ENCODE measurements at regions not wholly inside any gene's neighbourhood (a gene's known extent, or its start where the extent isn't known, plus 50 kb on each side); places are given as distances from the start of the nearest gene placed in this dataset.
"Not testable (repeated sequence)": the region's sequence is repeated elsewhere in the genome, so short reads cannot be mapped to it uniquely, and the experiment has no call there.

DNA sequence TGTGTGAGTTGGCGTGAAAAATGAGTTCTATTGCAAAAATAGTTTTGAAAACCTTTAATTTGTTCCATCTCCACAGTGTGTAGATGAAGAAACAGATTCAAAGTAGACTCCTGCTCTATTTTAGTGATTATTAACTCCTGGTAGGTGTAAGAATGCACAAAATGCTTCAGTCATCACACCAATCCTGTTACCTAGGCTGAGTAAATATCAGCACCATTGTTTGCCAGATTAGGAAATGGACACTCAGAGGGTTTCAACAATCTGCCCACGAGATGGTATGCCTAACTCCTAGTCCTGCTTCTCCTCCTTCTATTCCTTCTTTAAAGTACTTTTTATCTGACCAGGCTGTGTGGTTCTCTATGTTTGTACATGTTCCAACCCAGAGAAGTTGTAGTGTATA is 108.9 kb upstream of the AHI1 start:
- TF ChIP-seq JUNB (IDR thresholded peaks at IDR 0.05), result no peak
- no peak for TF ChIP-seq CTCF (IDR thresholded peaks at IDR 0.05)
- no peak for TF ChIP-seq EHMT2 (IDR thresholded peaks at IDR 0.05; ENCODE audit: low read depth)
- TF ChIP-seq CHD4 (IDR thresholded peaks at IDR 0.05; ENCODE audit: borderline replicate concordance), result no peak
- no peak for TF ChIP-seq EHF (CRISPR knock-in tag; IDR thresholded peaks at IDR 0.05)
- TF ChIP-seq HES2 (IDR thresholded peaks at IDR 0.05), result no peak
- TF ChIP-seq NR3C1 (IDR thresholded peaks at IDR 0.05), result no peak
- TF ChIP-seq MAFK (IDR thresholded peaks at IDR 0.05; ENCODE audit: partially characterized antibody), result no peak
- TF ChIP-seq, protein P1, sequence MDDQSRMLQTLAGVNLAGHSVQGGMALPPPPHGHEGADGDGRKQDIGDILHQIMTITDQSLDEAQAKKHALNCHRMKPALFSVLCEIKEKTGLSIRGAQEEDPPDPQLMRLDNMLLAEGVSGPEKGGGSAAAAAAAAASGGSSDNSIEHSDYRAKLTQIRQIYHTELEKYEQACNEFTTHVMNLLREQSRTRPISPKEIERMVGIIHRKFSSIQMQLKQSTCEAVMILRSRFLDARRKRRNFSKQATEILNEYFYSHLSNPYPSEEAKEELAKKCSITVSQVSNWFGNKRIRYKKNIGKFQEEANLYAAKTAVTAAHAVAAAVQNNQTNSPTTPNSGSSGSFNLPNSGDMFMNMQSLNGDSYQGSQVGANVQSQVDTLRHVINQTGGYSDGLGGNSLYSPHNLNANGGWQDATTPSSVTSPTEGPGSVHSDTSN (IDR thresholded peaks at IDR 0.05), result no peak
- TF ChIP-seq, protein P2, sequence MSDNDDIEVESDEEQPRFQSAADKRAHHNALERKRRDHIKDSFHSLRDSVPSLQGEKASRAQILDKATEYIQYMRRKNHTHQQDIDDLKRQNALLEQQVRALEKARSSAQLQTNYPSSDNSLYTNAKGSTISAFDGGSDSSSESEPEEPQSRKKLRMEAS (IDR thresholded peaks at IDR 0.05), result no peak
- TF ChIP-seq, protein P3, sequence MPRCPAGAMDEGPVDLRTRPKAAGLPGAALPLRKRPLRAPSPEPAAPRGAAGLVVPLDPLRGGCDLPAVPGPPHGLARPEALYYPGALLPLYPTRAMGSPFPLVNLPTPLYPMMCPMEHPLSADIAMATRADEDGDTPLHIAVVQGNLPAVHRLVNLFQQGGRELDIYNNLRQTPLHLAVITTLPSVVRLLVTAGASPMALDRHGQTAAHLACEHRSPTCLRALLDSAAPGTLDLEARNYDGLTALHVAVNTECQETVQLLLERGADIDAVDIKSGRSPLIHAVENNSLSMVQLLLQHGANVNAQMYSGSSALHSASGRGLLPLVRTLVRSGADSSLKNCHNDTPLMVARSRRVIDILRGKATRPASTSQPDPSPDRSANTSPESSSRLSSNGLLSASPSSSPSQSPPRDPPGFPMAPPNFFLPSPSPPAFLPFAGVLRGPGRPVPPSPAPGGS (IDR thresholded peaks at IDR 0.05), result no peak
- no peak for TF ChIP-seq EP300 (IDR thresholded peaks at IDR 0.05)
- no peak for TF ChIP-seq ZC3H11A (IDR thresholded peaks at IDR 0.05)
- TF ChIP-seq PHF8 (IDR thresholded peaks at IDR 0.05; ENCODE audit: borderline replicate concordance, low read depth), result no peak
- no peak for TF ChIP-seq RCOR1 (IDR thresholded peaks at IDR 0.05; ENCODE audit: low read depth, low read length)
- TF ChIP-seq MAZ (IDR thresholded peaks at IDR 0.05; ENCODE audit: borderline replicate concordance, low read depth, low read length), result no peak
- ChIA-PET POLR2A (no interaction called here), CTCF (no interaction called here)
- no peak overlapping the region for H3K27ac ChIP-seq
- no peaks in the 10 kb centered on the region for H3K9me3 ChIP-seq
- ATAC-seq (no peak), DNase-seq (ENCODE audit: low read depth in 1 of 2, low spot score in 1 of 2) (no peak), FAIRE-seq (no peak)
- H3K4me1 ChIP-seq, result no peaks in the 10 kb centered on the region
- H3K4me3 ChIP-seq, result no peak overlapping the region
- no peak overlapping the region for H3K4me2 ChIP-seq
- WGBS (ENCODE audit: missing lambda C conversion rate), result 57% methylated on average over 2 of the region's 2 CpGs

- Histone ChIP-seq H3K4me3 (no peak overlapping the region), H3K4me2 (no peak overlapping the region), H3K4me1 (no peaks in the 10 kb centered on the region), H3K9me3 (no peaks in the 10 kb centered on the region), H3K27ac (no peak overlapping the region)
- CTCF ChIA-PET, result no interaction called here
- ATAC-seq (no peak), FAIRE-seq (no peak), DNase-seq (ENCODE audit: low read depth in 1 of 2, low spot score in 1 of 2) (no peak)
- POLR2A ChIA-PET, result no interaction called here
- no peak for TF ChIP-seq HEYL (CRISPR knock-in tag; IDR thresholded peaks at IDR 0.05)
- no peak for TF ChIP-seq SMC3 (IDR thresholded peaks at IDR 0.05)
- no peak for TF ChIP-seq KDM1A (IDR thresholded peaks at IDR 0.05; ENCODE audit: low read depth)
- 87% methylated on average over 3 of the region's 3 CpGs for WGBS (ENCODE audit: missing lambda C conversion rate)
Observed at GRCh38 chr6:135608031-135608430, 110.5 kb upstream of the AHI1 start.

DNA sequence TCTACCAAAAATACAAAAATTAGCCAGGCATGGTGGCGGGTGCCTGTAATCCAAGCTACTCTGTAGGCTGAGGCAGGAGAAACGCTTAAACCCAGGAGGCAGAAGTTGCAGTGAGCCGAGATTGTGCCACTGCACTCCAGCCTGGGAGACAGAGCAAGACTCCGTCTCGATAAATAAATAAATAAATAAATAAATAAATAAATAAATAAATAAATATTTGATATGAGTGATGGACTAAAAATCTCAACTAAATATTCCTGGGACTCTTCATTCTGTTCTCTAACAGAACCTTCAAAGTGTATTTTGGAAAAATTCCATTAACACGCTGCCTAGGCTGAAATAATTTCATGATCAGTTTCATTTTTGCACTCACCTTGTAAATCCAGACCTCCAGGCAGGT is 112.7 kb upstream of the AHI1 start:
- POLR2A ChIA-PET, CTCF ChIA-PET: not testable (repeated sequence)

More for the DNA sequence above, 112.7 kb upstream of the AHI1 start:
- ATAC-seq; H3K4me1 ChIP-seq; FAIRE-seq; H3K4me2 ChIP-seq; H3K27ac ChIP-seq; DNase-seq (ENCODE audit: low read depth in 1 of 2, low spot score in 1 of 2); H3K9me3 ChIP-seq; H3K4me3 ChIP-seq: not testable (repeated sequence)
- peak; percentile 75 for TF ChIP-seq ZC3H11A (IDR thresholded peaks at IDR 0.05)
- 92% methylated on average over 6 of the region's 6 CpGs for WGBS (ENCODE audit: missing lambda C conversion rate)
